ENCODE measurements at regions not wholly inside any gene's neighbourhood (a gene's known extent, or its start where the extent isn't known, plus 50 kb on each side); places are given as distances from the start of the nearest gene placed in this dataset.

DNA sequence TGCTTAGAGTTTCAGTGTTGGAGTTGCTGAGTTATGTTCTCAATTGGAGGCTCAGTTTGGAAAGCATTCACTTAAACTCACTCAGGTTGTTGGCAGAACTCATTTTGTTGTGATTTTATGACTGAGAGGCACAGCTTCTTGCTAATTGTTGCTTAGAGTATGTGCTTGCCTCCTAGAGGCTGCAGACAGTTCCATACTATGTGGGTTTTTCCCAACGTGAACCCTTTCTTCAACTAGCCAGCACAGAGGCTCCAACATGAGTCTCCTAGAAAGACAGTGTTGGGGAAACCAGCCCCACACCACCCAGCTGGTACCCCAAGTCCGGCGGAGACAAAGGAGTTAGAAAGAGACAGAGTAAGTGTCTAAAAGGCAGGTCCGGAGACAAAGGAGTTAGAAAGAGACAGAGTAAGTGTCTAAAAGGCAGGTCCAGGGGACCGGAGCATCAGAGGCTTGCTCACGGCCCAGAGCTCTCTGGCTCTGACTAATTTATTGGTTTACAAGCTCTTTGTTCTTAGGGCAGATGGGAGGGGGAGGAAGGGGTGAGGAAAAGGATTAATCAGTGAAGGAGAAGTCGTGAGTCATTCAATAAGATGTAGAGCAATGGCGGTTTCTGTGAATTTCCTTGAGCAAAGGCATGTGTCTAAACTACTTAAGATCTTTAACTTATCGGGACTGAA lies 999.7 kb upstream of the LRRTM1 start:
- POLR2A ChIA-PET = no interaction called here
- DNase-seq (no peak), ATAC-seq (ENCODE audit: low read depth) (no peak)

GRCh38 chr2:81303321-81303720 lies 998.8 kb upstream of the LRRTM1 start:
- POLR2A ChIA-PET = no interaction called here
- no peaks in the 10 kb centered on the region for H3K4me1 Mint-ChIP-seq
- H3K27me3 Mint-ChIP-seq = no peaks in the 10 kb centered on the region
- DNase-seq = no peak
- no peaks in the 10 kb centered on the region for H3K36me3 Mint-ChIP-seq
- H3K4me3 Mint-ChIP-seq = no peak overlapping the region
- H3K27ac Mint-ChIP-seq = no peak overlapping the region
- no peak for ATAC-seq (ENCODE audit: low read depth)
- H3K9me3 Mint-ChIP-seq = peaks cover 6% of the 10 kb centered on the region

More for the DNA sequence above, 999.7 kb upstream of the LRRTM1 start:
- Mint-ChIP-seq H3K27ac (no peak overlapping the region), H3K4me3 (no peak overlapping the region), H3K27me3 (no peaks in the 10 kb centered on the region), H3K9me3 (peaks cover 5% of the 10 kb centered on the region), H3K36me3 (no peaks in the 10 kb centered on the region), H3K4me1 (no peaks in the 10 kb centered on the region)

DNA sequence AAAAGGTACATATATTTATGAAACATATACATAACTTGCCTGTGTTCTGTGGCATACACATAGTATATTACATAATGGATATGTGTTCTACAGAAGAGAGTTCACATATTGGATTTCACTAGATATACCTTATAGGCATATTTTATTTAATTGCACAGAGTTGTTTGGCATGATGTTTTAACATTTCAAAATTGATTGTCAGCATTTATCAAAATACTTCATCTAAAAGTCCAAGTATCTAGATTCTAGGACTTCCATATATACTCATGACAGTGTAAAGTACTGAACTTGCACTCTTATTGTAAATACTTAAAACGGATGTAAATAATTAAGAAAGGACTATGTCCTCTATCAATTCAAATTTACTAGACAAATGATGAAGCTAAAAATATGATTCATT lies 995.3 kb upstream of the LRRTM1 start:
- Mint-ChIP-seq H3K27ac (no peak overlapping the region), H3K36me3 (no peaks in the 10 kb centered on the region), H3K27me3 (no peaks in the 10 kb centered on the region), H3K4me1 (no peaks in the 10 kb centered on the region), H3K9me3 (peaks cover 5% of the 10 kb centered on the region), H3K4me3 (no peak overlapping the region)
- POLR2A ChIA-PET = no interaction called here
- DNase-seq (no peak), ATAC-seq (ENCODE audit: low read depth) (no peak)

GRCh38 chr2:81290846-81291245 lies 986.3 kb upstream of the LRRTM1 start:
- POLR2A ChIA-PET = no interaction called here

GRCh38 chr2:81283081-81283480 lies 978.5 kb upstream of the LRRTM1 start:
- ATAC-seq (ENCODE audit: low read depth) (no peak), DNase-seq (no peak)
- H3K36me3 Mint-ChIP-seq = no peaks in the 10 kb centered on the region
- no peaks in the 10 kb centered on the region for H3K27me3 Mint-ChIP-seq
- H3K4me3 Mint-ChIP-seq = no peak overlapping the region
- H3K27ac Mint-ChIP-seq = no peak overlapping the region
- POLR2A ChIA-PET = no interaction called here
- no peaks in the 10 kb centered on the region for H3K4me1 Mint-ChIP-seq
- H3K9me3 Mint-ChIP-seq = peaks cover 4% of the 10 kb centered on the region

More at GRCh38 chr2:81290846-81291245, 986.3 kb upstream of the LRRTM1 start:
- H3K4me3 Mint-ChIP-seq = no peak overlapping the region
- H3K4me1 Mint-ChIP-seq = no peaks in the 10 kb centered on the region
- no peak for ATAC-seq (ENCODE audit: low read depth)
- H3K27me3 Mint-ChIP-seq = no peaks in the 10 kb centered on the region
- peaks cover 7% of the 10 kb centered on the region for H3K9me3 Mint-ChIP-seq
- no peak for DNase-seq
- H3K27ac Mint-ChIP-seq = no peak overlapping the region
- H3K36me3 Mint-ChIP-seq = no peaks in the 10 kb centered on the region

DNA sequence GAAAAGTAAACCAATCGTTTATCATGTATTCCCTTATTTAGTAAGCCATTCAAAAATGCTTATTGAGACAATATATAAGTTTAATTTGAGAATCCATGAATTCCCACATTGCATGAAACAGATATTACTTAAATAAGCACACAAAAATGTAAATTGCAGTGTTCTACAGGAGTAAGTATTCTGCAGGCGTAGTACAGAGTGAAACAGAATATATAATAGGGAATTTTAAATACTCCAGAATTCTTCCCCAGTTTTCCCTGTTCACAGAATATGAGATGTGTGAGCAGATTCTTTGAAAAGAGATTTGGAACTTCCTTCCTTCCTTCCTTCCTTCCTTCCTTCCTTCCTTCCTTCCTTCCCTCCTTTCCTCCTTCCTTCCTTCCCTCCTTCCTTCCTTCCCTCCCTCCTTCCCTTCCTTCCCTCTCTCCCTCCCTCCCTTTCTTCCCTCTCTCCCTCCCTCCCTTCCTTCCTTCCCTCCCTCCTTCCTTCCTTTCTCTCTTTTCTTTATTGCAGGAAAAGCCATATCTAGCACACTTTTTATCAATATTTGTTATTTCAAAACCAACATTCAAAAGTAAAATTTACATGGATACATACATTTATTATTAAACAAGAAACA lies 977.7 kb upstream of the LRRTM1 start:
- Mint-ChIP-seq H3K9me3 (peaks cover 3% of the 10 kb centered on the region), H3K4me3 (no peak overlapping the region), H3K27me3 (no peaks in the 10 kb centered on the region), H3K27ac (no peak overlapping the region), H3K4me1 (no peaks in the 10 kb centered on the region), H3K36me3 (no peaks in the 10 kb centered on the region)
- DNase-seq (no peak), ATAC-seq (ENCODE audit: low read depth) (no peak)
- POLR2A ChIA-PET = no interaction called here

GRCh38 chr2:81276595-81276994 lies 972.0 kb upstream of the LRRTM1 start:
- Mint-ChIP-seq H3K27ac (no peak overlapping the region), H3K4me1 (no peaks in the 10 kb centered on the region), H3K36me3 (no peaks in the 10 kb centered on the region), H3K27me3 (no peaks in the 10 kb centered on the region), H3K9me3 (peaks cover 9% of the 10 kb centered on the region), H3K4me3 (no peak overlapping the region)
- POLR2A ChIA-PET = no interaction called here
- DNase-seq (no peak), ATAC-seq (ENCODE audit: low read depth) (no peak)

DNA sequence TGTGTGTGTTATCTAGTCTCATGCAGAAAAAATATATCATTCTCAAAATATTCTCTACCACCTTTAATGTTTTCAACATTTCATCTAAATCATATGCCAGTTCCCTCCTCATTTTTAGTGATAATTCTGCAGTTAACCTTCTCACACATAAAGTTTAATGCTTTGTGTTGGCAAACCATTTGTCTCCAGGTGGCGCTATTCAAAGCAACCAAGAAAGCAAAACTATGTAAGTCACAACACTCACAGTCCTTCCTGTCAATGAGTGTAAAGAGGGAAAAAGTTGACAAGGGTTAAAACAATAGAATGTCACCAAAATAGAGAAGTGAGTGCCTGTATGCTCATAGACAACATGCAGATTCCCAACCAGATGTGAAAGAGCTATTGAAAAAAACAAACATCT lies 961.6 kb upstream of the LRRTM1 start:
- POLR2A ChIA-PET = no interaction called here
- Mint-ChIP-seq H3K4me3 (no peak overlapping the region), H3K9me3 (no peaks in the 10 kb centered on the region), H3K27ac (no peak overlapping the region), H3K27me3 (no peaks in the 10 kb centered on the region), H3K4me1 (no peaks in the 10 kb centered on the region), H3K36me3 (no peaks in the 10 kb centered on the region)
- ATAC-seq (ENCODE audit: low read depth) (no peak), DNase-seq (no peak)

- DNase-seq (no peak), ATAC-seq (ENCODE audit: low read depth) (no peak)
- H3K4me1 Mint-ChIP-seq = no peaks in the 10 kb centered on the region
- no peaks in the 10 kb centered on the region for H3K27me3 Mint-ChIP-seq
- H3K4me3 Mint-ChIP-seq = no peak overlapping the region
- POLR2A ChIA-PET = no interaction called here
- no peaks in the 10 kb centered on the region for H3K36me3 Mint-ChIP-seq
- H3K27ac Mint-ChIP-seq = no peak overlapping the region
- no peaks in the 10 kb centered on the region for H3K9me3 Mint-ChIP-seq
These were observed 959.4 kb upstream of the LRRTM1 start for GRCh38 chr2:81263989-81264388.

DNA sequence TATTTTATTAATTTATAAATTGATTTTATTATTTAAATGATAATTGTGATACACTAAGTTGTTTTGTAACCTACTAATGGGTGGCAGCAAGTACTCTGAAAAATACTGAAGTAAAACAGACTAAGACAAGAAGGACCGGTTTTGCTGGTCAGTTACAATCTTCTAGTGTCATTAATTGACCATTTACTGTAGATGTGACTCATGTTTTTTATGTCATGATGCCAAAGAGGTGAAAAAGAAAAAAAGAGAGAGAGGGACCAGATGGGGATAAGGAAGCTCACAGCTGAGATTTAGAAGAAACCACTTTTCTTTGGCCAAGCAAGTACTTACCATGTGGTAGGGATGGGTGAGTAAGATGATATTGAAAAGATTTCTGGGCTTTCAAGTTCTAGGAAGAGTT lies 955.8 kb upstream of the LRRTM1 start:
- H3K36me3 Mint-ChIP-seq = no peaks in the 10 kb centered on the region
- H3K4me1 Mint-ChIP-seq = no peaks in the 10 kb centered on the region
- POLR2A ChIA-PET = no interaction called here
- DNase-seq = no peak
- no peak for ATAC-seq (ENCODE audit: low read depth)
- no peaks in the 10 kb centered on the region for H3K27me3 Mint-ChIP-seq
- no peak overlapping the region for H3K27ac Mint-ChIP-seq
- H3K9me3 Mint-ChIP-seq = peaks cover 1% of the 10 kb centered on the region
- no peak overlapping the region for H3K4me3 Mint-ChIP-seq

- DNase-seq (no peak), ATAC-seq (ENCODE audit: low read depth) (no peak)
- Mint-ChIP-seq H3K27ac (no peak overlapping the region), H3K27me3 (no peaks in the 10 kb centered on the region), H3K4me1 (no peaks in the 10 kb centered on the region), H3K4me3 (no peak overlapping the region), H3K9me3 (peaks cover 5% of the 10 kb centered on the region), H3K36me3 (no peaks in the 10 kb centered on the region)
- POLR2A ChIA-PET = no interaction called here
These were observed 945.7 kb upstream of the LRRTM1 start for GRCh38 chr2:81250270-81250669.

DNA sequence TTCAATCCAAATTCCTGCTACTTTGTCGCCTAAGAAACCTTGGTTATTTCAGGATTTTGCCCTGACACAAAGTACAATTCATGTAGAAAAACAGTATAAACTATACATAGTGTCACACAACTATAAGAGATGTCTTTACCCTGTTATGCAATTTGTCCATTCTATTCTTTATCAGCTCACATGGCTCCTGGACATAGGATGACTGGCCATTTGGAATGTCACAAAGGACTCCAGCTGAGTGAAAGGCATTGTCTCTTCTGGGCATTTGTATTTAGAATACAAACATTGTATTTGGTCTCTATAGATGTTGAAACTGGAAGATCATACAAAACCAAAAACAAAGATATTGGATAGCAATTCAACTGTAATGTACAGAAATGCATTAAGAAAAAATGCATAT lies 944.6 kb upstream of the LRRTM1 start:
- Mint-ChIP-seq H3K4me1 (no peaks in the 10 kb centered on the region), H3K27ac (no peak overlapping the region), H3K27me3 (no peaks in the 10 kb centered on the region), H3K9me3 (peaks cover 9% of the 10 kb centered on the region), H3K4me3 (no peak overlapping the region), H3K36me3 (no peaks in the 10 kb centered on the region)
- POLR2A ChIA-PET = no interaction called here
- DNase-seq = no peak
- no peak for ATAC-seq (ENCODE audit: low read depth)

DNA sequence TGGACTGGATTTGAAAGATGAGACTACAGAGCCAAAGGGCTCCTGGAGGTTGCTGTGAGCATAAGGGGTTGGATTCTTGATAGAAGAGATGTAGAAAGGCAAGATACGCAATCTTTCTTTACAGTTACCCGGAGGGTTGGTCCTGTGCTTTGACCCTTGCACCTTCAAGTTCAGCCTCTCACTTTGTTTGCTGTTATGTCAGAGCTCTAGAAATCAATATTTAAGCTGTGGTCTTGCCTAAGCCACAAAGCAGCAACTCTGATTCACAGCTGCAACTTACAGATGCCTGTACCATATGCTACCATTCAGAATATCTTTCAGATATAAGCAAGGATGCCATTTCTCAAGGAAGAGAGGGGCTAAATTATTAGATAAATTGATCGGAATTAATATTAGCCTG lies 943.1 kb upstream of the LRRTM1 start:
- Mint-ChIP-seq H3K27me3 (no peaks in the 10 kb centered on the region), H3K36me3 (no peaks in the 10 kb centered on the region), H3K27ac (no peak overlapping the region), H3K4me3 (no peak overlapping the region), H3K4me1 (no peaks in the 10 kb centered on the region), H3K9me3 (peaks cover 7% of the 10 kb centered on the region)
- no peak for DNase-seq
- no peak for ATAC-seq (ENCODE audit: low read depth)
- POLR2A ChIA-PET = no interaction called here

GRCh38 chr2:81242501-81242900 lies 937.9 kb upstream of the LRRTM1 start:
- no peak for ATAC-seq (ENCODE audit: low read depth)
- no peaks in the 10 kb centered on the region for H3K36me3 Mint-ChIP-seq
- H3K9me3 Mint-ChIP-seq = peaks cover 5% of the 10 kb centered on the region
- no peak overlapping the region for H3K27ac Mint-ChIP-seq
- POLR2A ChIA-PET = no interaction called here
- H3K4me1 Mint-ChIP-seq = no peaks in the 10 kb centered on the region
- H3K4me3 Mint-ChIP-seq = no peak overlapping the region
- DNase-seq = no peak
- H3K27me3 Mint-ChIP-seq = no peaks in the 10 kb centered on the region

Data from activated naive CD8-positive, alpha-beta T cell treated with anti-CD3 and anti-CD28 coated beads, Interleukin-2, amount 10 ng/mL, durations not matched to agents 7 days and 5 days (primary cell).